AG09309 (cell line): ENCODE measurements at regions not wholly inside any gene's neighbourhood (a gene's known extent, or its start where the extent isn't known, plus 50 kb on each side); places are given as distances from the start of the nearest gene placed in this dataset.
A peak's percentile ranks its signal among the peaks of the same experiment; 100 is the strongest.
"Not testable (repeated sequence)": the region's sequence is repeated elsewhere in the genome, so short reads cannot be mapped to it uniquely, and the experiment has no call there.

Experiments used
- DNase-seq: peaks from one replicate; pipeline ENCODE4 v3.0.0-alpha.2; 2010; ENCODE audit warnings: low read depth
- H3K4me3 ChIP-seq: 2 replicates; pipeline ENCODE4 v1.5.1; 2011; ENCODE audit warnings: mild to moderate bottlenecking, low read depth, low read length, moderate library complexity; ENCODE audit not compliant: control insufficient read depth
- TF ChIP-seq, protein P1 (sequence below): IDR thresholded peaks from 2 replicates; pipeline ENCODE4 v1.5.1; 2011; ENCODE audit warnings: mild to moderate bottlenecking, low read depth, low read length, inconsistent platforms; ENCODE audit not compliant: insufficient read depth, control insufficient read depth; ENCODE audit errors: missing control alignments

DNA sequence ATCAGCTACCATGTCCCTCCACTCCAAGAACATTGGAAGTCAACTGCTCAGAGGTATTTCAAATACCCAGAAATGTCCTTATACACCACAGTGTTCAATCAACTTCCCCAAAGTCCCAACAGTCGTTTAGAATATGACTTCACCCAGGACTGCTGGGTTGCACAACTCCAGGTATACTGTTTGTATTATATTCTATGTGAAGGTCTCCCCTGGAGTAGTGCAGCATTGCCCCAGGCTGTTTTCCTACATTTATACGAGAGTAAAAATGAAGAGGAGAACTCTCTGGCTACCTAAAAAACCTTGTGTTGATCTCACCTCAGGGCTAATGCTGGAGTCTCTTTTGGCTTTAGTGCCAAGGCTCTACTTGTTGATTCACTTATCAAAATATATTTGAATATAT is 183.6 kb upstream of the MAP3K1 start:
- TF ChIP-seq, protein P1, sequence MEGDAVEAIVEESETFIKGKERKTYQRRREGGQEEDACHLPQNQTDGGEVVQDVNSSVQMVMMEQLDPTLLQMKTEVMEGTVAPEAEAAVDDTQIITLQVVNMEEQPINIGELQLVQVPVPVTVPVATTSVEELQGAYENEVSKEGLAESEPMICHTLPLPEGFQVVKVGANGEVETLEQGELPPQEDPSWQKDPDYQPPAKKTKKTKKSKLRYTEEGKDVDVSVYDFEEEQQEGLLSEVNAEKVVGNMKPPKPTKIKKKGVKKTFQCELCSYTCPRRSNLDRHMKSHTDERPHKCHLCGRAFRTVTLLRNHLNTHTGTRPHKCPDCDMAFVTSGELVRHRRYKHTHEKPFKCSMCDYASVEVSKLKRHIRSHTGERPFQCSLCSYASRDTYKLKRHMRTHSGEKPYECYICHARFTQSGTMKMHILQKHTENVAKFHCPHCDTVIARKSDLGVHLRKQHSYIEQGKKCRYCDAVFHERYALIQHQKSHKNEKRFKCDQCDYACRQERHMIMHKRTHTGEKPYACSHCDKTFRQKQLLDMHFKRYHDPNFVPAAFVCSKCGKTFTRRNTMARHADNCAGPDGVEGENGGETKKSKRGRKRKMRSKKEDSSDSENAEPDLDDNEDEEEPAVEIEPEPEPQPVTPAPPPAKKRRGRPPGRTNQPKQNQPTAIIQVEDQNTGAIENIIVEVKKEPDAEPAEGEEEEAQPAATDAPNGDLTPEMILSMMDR = no peak
- H3K4me3 ChIP-seq = no peak overlapping the region
- DNase-seq = no peak

GRCh38 chr5:56628616-56629015 is 186.7 kb upstream of the MAP3K1 start:
- not testable (repeated sequence) for H3K4me3 ChIP-seq, DNase-seq

DNA sequence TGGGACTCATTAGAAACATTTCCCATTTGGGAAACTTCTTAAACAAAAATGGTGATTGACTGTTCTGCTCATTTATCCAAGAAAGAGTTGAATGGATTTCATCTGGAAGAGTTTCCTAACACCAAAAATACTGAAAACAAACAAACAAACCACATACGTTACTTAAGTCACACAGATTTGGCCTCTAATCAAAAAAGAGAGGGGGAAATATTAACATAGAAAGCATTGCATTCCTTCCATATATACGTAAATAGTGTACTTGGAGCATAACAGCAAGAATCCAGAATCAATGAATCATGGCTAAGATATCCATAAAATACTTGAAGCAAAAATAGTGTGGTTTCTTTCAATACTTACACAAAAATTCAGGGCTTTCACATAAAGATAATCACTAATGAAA is 189.8 kb upstream of the MAP3K1 start:
- no peak overlapping the region for H3K4me3 ChIP-seq
- peak; percentile 37 for DNase-seq
- TF ChIP-seq, protein P1 = no peak

- TF ChIP-seq, protein P1 = no peak
- no peak for DNase-seq
- H3K4me3 ChIP-seq = no peak overlapping the region
These were observed 190.6 kb upstream of the MAP3K1 start for GRCh38 chr5:56624751-56625150.

DNA sequence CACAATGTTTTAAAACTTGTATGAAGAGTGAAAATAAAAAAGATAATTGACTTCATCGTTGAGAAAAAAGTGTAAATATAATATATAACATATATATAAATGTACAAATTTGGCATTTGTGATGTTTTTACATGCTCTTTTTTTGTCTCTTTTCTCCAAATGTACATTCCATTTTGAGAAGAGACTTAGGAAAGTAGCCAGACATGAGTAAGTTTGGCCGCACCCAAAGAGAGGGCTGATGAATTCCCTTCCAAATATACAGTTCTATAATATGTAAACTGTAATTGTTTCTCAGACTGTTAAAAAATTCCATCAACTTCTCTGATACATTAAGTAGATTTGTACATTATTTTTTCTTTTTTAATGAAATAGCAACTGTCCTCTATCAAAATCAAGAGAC is 193.2 kb upstream of the MAP3K1 start:
- TF ChIP-seq, protein P1 = no peak
- DNase-seq = no peak
- no peak overlapping the region for H3K4me3 ChIP-seq

- H3K4me3 ChIP-seq = no peak overlapping the region
- no peak for DNase-seq
- TF ChIP-seq, protein P1 = no peak
These were observed 194.3 kb upstream of the MAP3K1 start for GRCh38 chr5:56620903-56621677.

GRCh38 chr5:56617998-56618397 is 197.4 kb upstream of the MAP3K1 start:
- no peak for DNase-seq
- H3K4me3 ChIP-seq = no peak overlapping the region
- TF ChIP-seq, protein P1 = no peak
